Esophagus muscularis mucosa (tissue), 2 donors: ENCODE measurements at regions not wholly inside any gene's neighbourhood (a gene's known extent, or its start where the extent isn't known, plus 50 kb on each side); places are given as distances from the start of the nearest gene placed in this dataset.

Source experiments
- EP300 ChIP-seq: sonication (generic); formaldehyde crosslinking; IDR thresholded peaks from one replicate; pipeline ENCODE4 v1.6.1; 2017; ENCODE audit warnings: antibody characterized with exemption
- POLR2A ChIP-seq: fragments of 450-650 bp; IDR thresholded peaks from one replicate; pipeline ENCODE4 v1.6.1; 2017; ENCODE audit warnings: antibody characterized with exemption, moderate library complexity, mild to moderate bottlenecking, low read depth

- TF ChIP-seq POLR2A (no peak), EP300 (no peak)
Measured at GRCh38 chr13:22893777-22894176, 287.0 kb upstream of the SGCG start.
